ENCODE measurements at regions not wholly inside any gene's neighbourhood (a gene's known extent, or its start where the extent isn't known, plus 50 kb on each side); places are given as distances from the start of the nearest gene placed in this dataset.
A peak's percentile ranks its signal among the peaks of the same experiment; 100 is the strongest.
"Not testable (repeated sequence)": the region's sequence is repeated elsewhere in the genome, so short reads cannot be mapped to it uniquely, and the experiment has no call there.

DNA sequence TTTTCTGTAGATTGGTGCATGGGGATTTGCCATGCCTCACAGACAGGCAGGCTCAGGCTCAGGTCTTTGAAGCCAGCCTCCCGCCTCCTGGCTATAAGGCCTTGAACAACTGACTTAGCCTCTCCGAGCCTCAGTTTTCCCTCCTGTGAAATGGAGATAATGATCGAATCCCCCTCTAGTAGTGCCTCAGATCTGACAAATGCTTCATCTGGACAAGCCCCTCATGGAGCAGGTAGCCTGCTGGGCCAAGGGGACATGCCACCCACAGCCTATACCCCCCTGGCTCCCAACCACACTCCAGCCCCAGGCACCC lies 68.1 kb upstream of the LCTL start:
- Histone ChIP-seq H3K36me3 (no peaks in the 10 kb centered on the region), H3K27ac (peak overlapping the region in 1 of 2 donors; percentile 24), H3K4me1 (peaks cover 0 to 25% (median 11%) of the 10 kb centered on the region in 4 donors), H3K27me3 (no peaks in the 10 kb centered on the region), H3K9me3 (no peaks in the 10 kb centered on the region), H3K4me3 (no peak overlapping the region)
- intact Hi-C loops (cut with DNase I; ENCODE audit: low total_unique reads) = no loop called here
- TF ChIP-seq, protein P1, sequence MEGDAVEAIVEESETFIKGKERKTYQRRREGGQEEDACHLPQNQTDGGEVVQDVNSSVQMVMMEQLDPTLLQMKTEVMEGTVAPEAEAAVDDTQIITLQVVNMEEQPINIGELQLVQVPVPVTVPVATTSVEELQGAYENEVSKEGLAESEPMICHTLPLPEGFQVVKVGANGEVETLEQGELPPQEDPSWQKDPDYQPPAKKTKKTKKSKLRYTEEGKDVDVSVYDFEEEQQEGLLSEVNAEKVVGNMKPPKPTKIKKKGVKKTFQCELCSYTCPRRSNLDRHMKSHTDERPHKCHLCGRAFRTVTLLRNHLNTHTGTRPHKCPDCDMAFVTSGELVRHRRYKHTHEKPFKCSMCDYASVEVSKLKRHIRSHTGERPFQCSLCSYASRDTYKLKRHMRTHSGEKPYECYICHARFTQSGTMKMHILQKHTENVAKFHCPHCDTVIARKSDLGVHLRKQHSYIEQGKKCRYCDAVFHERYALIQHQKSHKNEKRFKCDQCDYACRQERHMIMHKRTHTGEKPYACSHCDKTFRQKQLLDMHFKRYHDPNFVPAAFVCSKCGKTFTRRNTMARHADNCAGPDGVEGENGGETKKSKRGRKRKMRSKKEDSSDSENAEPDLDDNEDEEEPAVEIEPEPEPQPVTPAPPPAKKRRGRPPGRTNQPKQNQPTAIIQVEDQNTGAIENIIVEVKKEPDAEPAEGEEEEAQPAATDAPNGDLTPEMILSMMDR (IDR thresholded peaks at IDR 0.05) = no peak
- no peak for DNase-seq

GRCh38 chr15:66634540-66634939 lies 67.5 kb upstream of the SMAD6 start:
- TF ChIP-seq, protein P1 (IDR thresholded peaks at IDR 0.05) = no peak
- Histone ChIP-seq H3K4me3 (no peak overlapping the region), H3K27ac (no peak overlapping the region), H3K27me3 (no peaks in the 10 kb centered on the region), H3K36me3 (no peaks in the 10 kb centered on the region), H3K4me1 (peaks cover 0 to 25% (median 11%) of the 10 kb centered on the region in 4 donors), H3K9me3 (no peaks in the 10 kb centered on the region)
- DNase-seq = no peak
- intact Hi-C loops (cut with DNase I; ENCODE audit: low total_unique reads) = no loop called here

DNA sequence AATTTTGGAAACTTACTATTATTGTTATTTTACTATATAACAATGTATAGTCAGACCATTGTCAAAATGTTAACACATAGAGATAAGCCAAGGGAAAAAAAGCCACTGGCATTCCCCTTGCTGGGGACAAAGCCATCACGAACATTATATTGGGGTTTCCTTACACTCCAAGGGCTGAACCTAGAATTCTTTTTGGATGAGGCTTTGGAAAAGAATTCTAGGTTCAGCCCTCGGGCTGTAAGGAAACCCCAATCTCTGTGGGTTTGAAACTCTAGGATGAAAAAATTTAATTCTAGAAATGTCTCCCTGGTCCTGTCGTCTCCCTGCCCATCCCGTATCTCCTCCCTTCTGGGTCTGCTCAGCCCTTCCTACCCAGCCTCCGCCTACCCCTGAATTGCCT lies 67.0 kb upstream of the SMAD6 start:
- no peak for DNase-seq
- TF ChIP-seq, protein P1 (IDR thresholded peaks at IDR 0.05) = no peak
- Histone ChIP-seq H3K36me3 (no peaks in the 10 kb centered on the region), H3K27ac (no peak overlapping the region), H3K4me1 (peaks cover 0 to 25% (median 11%) of the 10 kb centered on the region in 4 donors), H3K9me3 (no peaks in the 10 kb centered on the region), H3K4me3 (no peak overlapping the region), H3K27me3 (no peaks in the 10 kb centered on the region)
- intact Hi-C loops (cut with DNase I; ENCODE audit: low total_unique reads) = no loop called here

DNA sequence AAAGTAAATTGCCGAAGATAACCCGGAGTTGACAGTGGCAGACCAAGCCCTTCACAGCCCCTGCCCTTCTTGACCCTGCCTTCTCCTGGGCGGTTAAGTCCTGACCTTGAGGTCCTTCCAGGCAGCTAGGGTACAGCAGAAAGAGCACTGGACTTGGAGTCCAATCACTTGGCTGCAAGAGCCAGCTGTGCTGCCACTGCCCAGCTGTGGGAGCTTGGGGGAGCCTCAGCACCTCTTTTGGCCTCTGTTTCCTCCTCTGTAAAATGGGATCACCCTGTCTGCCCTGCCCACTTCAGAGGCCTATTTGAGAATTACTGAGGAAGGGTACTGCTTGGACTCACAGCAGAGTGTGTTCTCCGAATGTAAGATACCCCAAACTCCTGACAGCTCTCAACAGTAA lies 66.2 kb upstream of the SMAD6 start:
- Histone ChIP-seq H3K36me3 (no peaks in the 10 kb centered on the region), H3K4me1 (peaks cover 0 to 25% (median 11%) of the 10 kb centered on the region in 4 donors), H3K9me3 (no peaks in the 10 kb centered on the region), H3K27me3 (no peaks in the 10 kb centered on the region), H3K4me3 (no peak overlapping the region), H3K27ac (no peak overlapping the region)
- TF ChIP-seq, protein P1 (IDR thresholded peaks at IDR 0.05) = no peak
- intact Hi-C loops (cut with DNase I; ENCODE audit: low total_unique reads) = no loop called here
- no peak for DNase-seq

DNA sequence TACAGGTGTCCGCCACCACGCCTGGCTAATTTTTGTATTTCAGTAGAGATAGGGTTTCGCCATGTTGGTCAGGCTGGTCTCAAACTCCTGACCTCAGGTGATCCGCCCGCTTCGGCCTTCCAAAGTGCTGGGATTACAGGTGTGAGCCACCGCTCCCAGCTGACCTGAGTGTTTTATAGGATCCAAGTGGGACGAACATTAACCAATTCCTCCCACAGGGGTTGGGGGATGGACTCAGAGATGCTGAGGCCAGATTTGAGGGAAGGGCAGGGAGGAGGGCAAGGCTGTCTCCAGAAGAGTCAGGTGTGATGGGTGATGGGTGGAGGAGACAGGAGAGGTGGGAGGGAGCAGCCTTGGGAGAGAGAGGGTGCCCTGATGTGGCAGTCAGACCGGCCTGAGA lies 65.0 kb upstream of the SMAD6 start:
- intact Hi-C loops (cut with DNase I; ENCODE audit: low total_unique reads); H3K4me3 ChIP-seq; H3K27me3 ChIP-seq; H3K9me3 ChIP-seq; H3K36me3 ChIP-seq; DNase-seq; H3K27ac ChIP-seq: not testable (repeated sequence)
- peaks cover 0 to 22% (median 9%) of the 10 kb centered on the region in 4 donors for H3K4me1 ChIP-seq

GRCh38 chr15:66638377-66638776 lies 63.7 kb upstream of the SMAD6 start:
- H3K4me1 ChIP-seq = peaks cover 0 to 12% (median 9%) of the 10 kb centered on the region in 4 donors
- no peak for DNase-seq
- H3K36me3 ChIP-seq = no peaks in the 10 kb centered on the region
- no peaks in the 10 kb centered on the region for H3K9me3 ChIP-seq
- no peak overlapping the region for H3K4me3 ChIP-seq
- no peaks in the 10 kb centered on the region for H3K27me3 ChIP-seq
- TF ChIP-seq, protein P1 (IDR thresholded peaks at IDR 0.05) = no peak
- intact Hi-C loops (cut with DNase I; ENCODE audit: low total_unique reads) = no loop called here
- no peak overlapping the region for H3K27ac ChIP-seq
